ENCODE measurements at regions not wholly inside any gene's neighbourhood (a gene's known extent, or its start where the extent isn't known, plus 50 kb on each side); places are given as distances from the start of the nearest gene placed in this dataset.

GRCh38 chr1:22326931-22327330 lies 124.7 kb upstream of the ZBTB40 start:
- H3K4me3 ChIP-seq, result no peak overlapping the region
- no peaks in the 10 kb centered on the region for H3K27me3 ChIP-seq
- no peak overlapping the region for H3K27ac ChIP-seq
- H3K9me3 ChIP-seq, result no peaks in the 10 kb centered on the region
- no peak for DNase-seq (ENCODE audit: low spot score in 2 of 2)
- H3K4me1 ChIP-seq, result no peaks in the 10 kb centered on the region
- TF ChIP-seq CTCF (IDR thresholded peaks at IDR 0.05), result no peak
- intact Hi-C loops (cut with DNase I), result no loop called here
- no peaks in the 10 kb centered on the region for H3K36me3 ChIP-seq

GRCh38 chr1:22327411-22327810 lies 124.2 kb upstream of the ZBTB40 start:
- intact Hi-C loops (cut with DNase I), result no loop called here
- no peaks in the 10 kb centered on the region for H3K4me1 ChIP-seq
- TF ChIP-seq CTCF (IDR thresholded peaks at IDR 0.05), result no peak
- H3K9me3 ChIP-seq, result no peaks in the 10 kb centered on the region
- no peak overlapping the region for H3K4me3 ChIP-seq
- H3K36me3 ChIP-seq, result no peaks in the 10 kb centered on the region
- no peak for DNase-seq (ENCODE audit: low spot score in 2 of 2)
- H3K27ac ChIP-seq, result no peak overlapping the region
- H3K27me3 ChIP-seq, result no peaks in the 10 kb centered on the region

GRCh38 chr1:22328331-22329147 lies 123.1 kb upstream of the ZBTB40 start:
- Histone ChIP-seq H3K4me3 (no peak overlapping the region), H3K9me3 (no peaks in the 10 kb centered on the region), H3K4me1 (no peaks in the 10 kb centered on the region), H3K27ac (no peak overlapping the region), H3K36me3 (no peaks in the 10 kb centered on the region), H3K27me3 (no peaks in the 10 kb centered on the region)
- no peak for TF ChIP-seq CTCF (IDR thresholded peaks at IDR 0.05)
- peak in 1 of 2 donors; percentile 50 for DNase-seq (ENCODE audit: low spot score in 2 of 2)
- intact Hi-C loops (cut with DNase I), result no loop called here

- intact Hi-C loops (cut with DNase I), result no loop called here
- H3K27ac ChIP-seq, result no peak overlapping the region
- no peak overlapping the region for H3K4me3 ChIP-seq
- TF ChIP-seq CTCF (IDR thresholded peaks at IDR 0.05), result no peak
- H3K4me1 ChIP-seq, result no peaks in the 10 kb centered on the region
- DNase-seq (ENCODE audit: low spot score in 2 of 2), result no peak
- H3K36me3 ChIP-seq, result no peaks in the 10 kb centered on the region
- H3K27me3 ChIP-seq, result no peaks in the 10 kb centered on the region
- H3K9me3 ChIP-seq, result no peaks in the 10 kb centered on the region
These were observed 122.5 kb upstream of the ZBTB40 start for GRCh38 chr1:22329148-22329515.

- no peak for TF ChIP-seq CTCF (IDR thresholded peaks at IDR 0.05)
- H3K27me3 ChIP-seq, result no peaks in the 10 kb centered on the region
- H3K36me3 ChIP-seq, result no peaks in the 10 kb centered on the region
- DNase-seq (ENCODE audit: low spot score in 2 of 2), result no peak
- H3K4me3 ChIP-seq, result no peak overlapping the region
- no peaks in the 10 kb centered on the region for H3K4me1 ChIP-seq
- H3K27ac ChIP-seq, result no peak overlapping the region
- intact Hi-C loops (cut with DNase I), result no loop called here
- no peaks in the 10 kb centered on the region for H3K9me3 ChIP-seq
These were observed 121.4 kb upstream of the ZBTB40 start for GRCh38 chr1:22330092-22330759.
